Small intestine (tissue), 7 donors: ENCODE measurements at regions not wholly inside any gene's neighbourhood (a gene's known extent, or its start where the extent isn't known, plus 50 kb on each side); places are given as distances from the start of the nearest gene placed in this dataset.
"Not testable (repeated sequence)": the region's sequence is repeated elsewhere in the genome, so short reads cannot be mapped to it uniquely, and the experiment has no call there.

Source experiments
- DNase-seq, 2 donors: peaks; one replicate each; pipeline versions ENCODE4 v3.0.0 to v3.0.0-alpha.2; 2013
- FAIRE-seq: peaks from 2 replicates; lab custom pipeline; 2012; peaks lifted over from hg19 to GRCh38; lab: Jason Lieb, UNC
- H3K27ac ChIP-seq, 3 donors: one replicate each; pipeline ENCODE4 v1.5.1; 2013; ENCODE audit warnings: low read length in 2 of 3, mild to moderate bottlenecking in 2 of 3, control low read depth in 1 of 3, inconsistent platforms in 1 of 3, low read depth in 1 of 3, moderate library complexity in 1 of 3
- H3K27me3 ChIP-seq, 3 donors: one replicate each; pipeline ENCODE4 v1.6.1; 2013; ENCODE audit warnings: low read length in 3 of 3, inconsistent platforms in 1 of 3; ENCODE audit not compliant: control insufficient read depth in 3 of 3, insufficient read depth in 3 of 3
- H3K36me3 ChIP-seq, 3 donors: one replicate each; pipeline ENCODE4 v1.6.1; 2013; ENCODE audit warnings: low read length in 3 of 3, inconsistent platforms in 1 of 3, low read depth in 1 of 3, mild to moderate bottlenecking in 1 of 3, moderate library complexity in 1 of 3; ENCODE audit not compliant: control insufficient read depth in 3 of 3, insufficient read depth in 2 of 3
- H3K4me1 ChIP-seq, 3 donors: one replicate each; pipeline ENCODE4 v1.6.1; 2013; ENCODE audit warnings: low read length in 2 of 3, inconsistent platforms in 1 of 3, low read depth in 1 of 3, mild to moderate bottlenecking in 1 of 3, moderate library complexity in 1 of 3; ENCODE audit not compliant: control insufficient read depth in 3 of 3, insufficient read depth in 2 of 3
- H3K4me3 ChIP-seq, 3 donors: one replicate each; pipeline ENCODE4 v1.5.1; 2013; ENCODE audit warnings: low read length in 3 of 3, control low read depth in 1 of 3, inconsistent platforms in 1 of 3, low read depth in 1 of 3, mild to moderate bottlenecking in 1 of 3, moderate library complexity in 1 of 3
- H3K9me3 ChIP-seq, 2 donors: one replicate each; pipeline ENCODE4 v1.6.1; 2013; ENCODE audit warnings: low read depth in 1 of 2, low read length in 1 of 2; ENCODE audit not compliant: control insufficient read depth in 2 of 2, insufficient read depth in 1 of 2
- WGBS, 3 donors: extraction: QIAGEN DNeasy Blood & Tissue Kit; methylation state at CpG; one replicate each; pipeline ENCODE4 v1.1.7; 2013; 5-methylcytosine and 5-hydroxymethylcytosine counted together
- donor health status: healthy with polysubstance abuse.
- donor health status: control.
- donor health status: control.
- donor health status: Bipolar disorder and iron deficiency.
- donor health status: healthy.

GRCh38 chr5:152038856-152039255 lies 114.2 kb upstream of the GLRA1 start:
- FAIRE-seq, DNase-seq, H3K9me3 ChIP-seq, H3K27ac ChIP-seq, H3K4me3 ChIP-seq, H3K4me1 ChIP-seq, H3K36me3 ChIP-seq, H3K27me3 ChIP-seq: not testable (repeated sequence)
- 33 to 66% (median 54%) methylated on average over 2 of the region's 2 CpGs for WGBS, 3 donors

- not testable (repeated sequence) for H3K36me3 ChIP-seq, FAIRE-seq, H3K9me3 ChIP-seq, H3K27ac ChIP-seq, DNase-seq, H3K4me1 ChIP-seq, H3K4me3 ChIP-seq, H3K27me3 ChIP-seq
- WGBS, 3 donors, result 56 to 58% (median 58%) methylated on average over 9 of the region's 9 CpGs
Observed at GRCh38 chr5:152026328-152027024, 101.8 kb upstream of the GLRA1 start.

- no peak for FAIRE-seq
- Histone ChIP-seq H3K4me1 (no peaks in the 10 kb centered on the region), H3K9me3 (no peaks in the 10 kb centered on the region), H3K4me3 (no peak overlapping the region), H3K36me3 (no peaks in the 10 kb centered on the region), H3K27ac (no peak overlapping the region), H3K27me3 (no peaks in the 10 kb centered on the region)
- WGBS, 3 donors, result 73 to 89% (median 75%) methylated on average over 1 of the region's 1 CpG
- DNase-seq, result no peak
Observed at GRCh38 chr5:152016421-152016820, 91.8 kb upstream of the GLRA1 start.

DNA sequence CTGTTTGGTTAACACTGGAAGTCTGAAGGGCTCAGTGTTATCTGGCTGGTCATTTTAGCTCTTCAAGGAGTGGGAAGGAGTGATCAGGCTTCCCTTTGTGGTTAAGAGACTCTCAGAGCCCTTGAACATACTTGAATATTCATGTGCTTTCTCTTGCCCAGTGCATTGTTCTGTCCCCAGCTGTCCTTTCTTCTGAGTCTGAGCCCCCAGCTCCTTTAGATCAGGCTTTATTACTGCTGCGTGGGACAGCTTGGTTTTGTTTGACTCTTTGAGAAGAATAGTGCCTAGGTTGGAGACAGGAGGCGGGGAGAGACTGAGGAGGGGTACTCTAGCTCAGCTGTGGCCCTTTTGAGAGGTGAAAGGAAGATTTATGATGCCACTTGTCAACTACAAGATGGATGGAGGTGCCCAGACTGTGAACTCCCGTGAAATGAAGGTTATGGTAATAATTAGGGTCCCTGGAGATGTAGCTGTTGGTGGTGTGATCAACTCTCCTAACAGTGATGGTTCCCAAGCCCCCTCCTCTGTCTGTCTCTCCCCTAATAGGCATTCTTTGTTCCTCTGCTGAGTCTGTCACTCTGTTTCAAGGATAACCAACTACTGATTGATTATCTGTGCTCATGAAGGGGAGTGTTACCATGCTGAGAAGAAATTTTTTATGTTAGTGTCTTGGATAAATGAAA lies 83.1 kb upstream of the GLRA1 start:
- H3K27me3 ChIP-seq, result no peaks in the 10 kb centered on the region
- no peak overlapping the region for H3K4me3 ChIP-seq

DNA sequence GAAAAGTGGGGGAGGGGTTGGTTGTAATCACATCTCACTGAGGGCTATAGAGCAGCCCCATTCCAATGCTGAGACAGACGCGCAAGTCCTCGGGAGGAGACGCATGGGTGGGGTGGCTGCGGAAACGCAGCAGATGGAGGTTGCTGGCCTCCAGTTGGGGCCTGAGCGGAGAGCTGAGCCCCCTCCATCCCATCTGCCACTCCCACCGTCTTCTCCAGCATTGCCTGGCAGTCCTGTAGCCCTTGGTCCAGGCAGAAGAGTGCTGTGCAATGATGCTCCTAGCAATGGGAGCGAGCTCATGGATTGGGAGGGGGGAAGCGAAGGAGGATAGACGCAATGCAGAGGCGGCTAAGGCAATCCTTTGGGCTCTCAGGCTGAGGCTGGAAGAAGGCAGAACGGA lies 79.4 kb upstream of the GLRA1 start:
- no peaks in the 10 kb centered on the region for H3K36me3 ChIP-seq
- H3K4me3 ChIP-seq, result no peak overlapping the region
- H3K4me1 ChIP-seq, result no peaks in the 10 kb centered on the region
- no peaks in the 10 kb centered on the region for H3K27me3 ChIP-seq
- DNase-seq (no peak), FAIRE-seq (no peak)
- WGBS, 3 donors, result 86 to 93% (median 88%) methylated on average over 13 of the region's 13 CpGs
- H3K9me3 ChIP-seq, result peaks cover 0 to 6% of the 10 kb centered on the region in 2 donors
- no peak overlapping the region for H3K27ac ChIP-seq

More for the DNA sequence above, 83.1 kb upstream of the GLRA1 start:
- H3K36me3 ChIP-seq, result no peaks in the 10 kb centered on the region
- no peak overlapping the region for H3K27ac ChIP-seq
- WGBS, 3 donors, result 4 to 10% (median 5%) methylated on average over 3 of the region's 3 CpGs
- H3K4me1 ChIP-seq, result no peaks in the 10 kb centered on the region
- no peak for DNase-seq
- no peaks in the 10 kb centered on the region for H3K9me3 ChIP-seq
- no peak for FAIRE-seq
